ENCODE measurements at regions not wholly inside any gene's neighbourhood (a gene's known extent, or its start where the extent isn't known, plus 50 kb on each side); places are given as distances from the start of the nearest gene placed in this dataset.
"Not testable (repeated sequence)": the region's sequence is repeated elsewhere in the genome, so short reads cannot be mapped to it uniquely, and the experiment has no call there.

DNA sequence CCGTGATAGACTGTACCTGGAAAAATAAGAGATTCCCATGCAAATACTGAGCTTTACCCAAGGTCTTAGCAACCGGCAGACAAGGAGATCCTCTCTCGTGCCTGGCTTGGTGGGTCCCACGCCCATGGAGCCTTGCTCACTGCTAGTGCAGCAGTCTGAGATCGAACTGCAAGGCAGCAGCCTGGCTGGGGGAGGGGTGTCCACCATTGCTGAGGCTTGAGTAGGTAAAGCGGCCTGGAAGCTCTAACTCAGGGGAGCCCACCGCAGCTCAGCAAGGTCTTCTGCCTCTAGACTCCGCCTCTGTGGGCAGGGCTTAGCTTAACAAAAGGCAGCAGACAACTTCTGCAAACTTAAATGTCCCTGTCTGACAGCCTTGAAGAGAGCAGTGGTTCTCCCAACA is 778.4 kb upstream of the SLC35B3 start:
- not testable (repeated sequence) for DNase-seq (ENCODE audit: low read depth in 4 of 4, low spot score in 1 of 4)

DNA sequence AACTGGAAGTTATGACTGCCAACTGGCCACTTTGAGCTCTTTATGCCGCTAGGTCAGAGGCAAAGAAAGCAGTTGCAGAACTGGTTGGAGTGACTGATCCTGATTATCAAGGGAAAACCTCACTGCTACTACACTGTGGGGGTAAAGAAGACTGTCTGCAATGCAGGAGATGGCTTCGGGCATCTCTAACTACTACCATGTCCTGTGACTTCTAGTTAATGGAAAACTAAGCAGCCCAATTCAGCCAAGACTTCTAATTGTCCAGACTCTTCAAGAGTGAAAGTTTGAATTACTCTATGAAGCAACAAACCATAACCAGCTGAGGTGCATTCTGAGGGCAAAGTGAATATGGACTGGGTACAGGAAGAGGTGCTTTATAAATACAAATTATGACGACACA is 773.6 kb upstream of the SLC35B3 start:
- no peak for DNase-seq (ENCODE audit: low read depth in 4 of 4, low spot score in 1 of 4)

GRCh38 chr6:9205645-9206044 is 770.3 kb upstream of the SLC35B3 start:
- DNase-seq (ENCODE audit: low read depth in 4 of 4, low spot score in 1 of 4) = no peak

DNA sequence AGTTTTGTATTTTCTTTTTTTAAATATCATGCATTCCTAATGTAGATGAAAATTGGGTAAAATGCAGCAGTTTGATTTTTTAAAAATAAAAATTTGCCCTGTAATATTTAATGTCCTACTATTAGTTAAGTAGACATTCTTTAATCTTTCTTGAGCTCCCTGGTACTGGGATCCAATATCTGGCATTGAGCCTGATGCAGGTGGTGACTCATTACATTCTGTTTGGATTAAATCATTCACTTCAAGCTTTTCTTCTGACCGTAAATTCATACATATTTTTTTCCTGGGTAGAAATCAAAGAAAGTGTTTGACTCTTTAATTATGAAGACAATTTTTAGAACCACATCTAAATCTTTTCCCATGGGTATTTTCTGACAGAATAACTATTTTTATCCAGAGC is 768.8 kb upstream of the SLC35B3 start:
- DNase-seq (ENCODE audit: low read depth in 4 of 4, low spot score in 1 of 4) = no peak

GRCh38 chr6:9200712-9201111 is 765.4 kb upstream of the SLC35B3 start:
- no peak for DNase-seq (ENCODE audit: low read depth in 4 of 4, low spot score in 1 of 4)

GRCh38 chr6:9197726-9198125 is 762.4 kb upstream of the SLC35B3 start:
- no peak for DNase-seq (ENCODE audit: low read depth in 4 of 4, low spot score in 1 of 4)

GRCh38 chr6:9195322-9195721 is 760.0 kb upstream of the SLC35B3 start:
- DNase-seq (ENCODE audit: low read depth in 4 of 4, low spot score in 1 of 4) = no peak

GRCh38 chr6:9192405-9192909 is 757.1 kb upstream of the SLC35B3 start:
- no peak for DNase-seq (ENCODE audit: low read depth in 4 of 4, low spot score in 1 of 4)

DNA sequence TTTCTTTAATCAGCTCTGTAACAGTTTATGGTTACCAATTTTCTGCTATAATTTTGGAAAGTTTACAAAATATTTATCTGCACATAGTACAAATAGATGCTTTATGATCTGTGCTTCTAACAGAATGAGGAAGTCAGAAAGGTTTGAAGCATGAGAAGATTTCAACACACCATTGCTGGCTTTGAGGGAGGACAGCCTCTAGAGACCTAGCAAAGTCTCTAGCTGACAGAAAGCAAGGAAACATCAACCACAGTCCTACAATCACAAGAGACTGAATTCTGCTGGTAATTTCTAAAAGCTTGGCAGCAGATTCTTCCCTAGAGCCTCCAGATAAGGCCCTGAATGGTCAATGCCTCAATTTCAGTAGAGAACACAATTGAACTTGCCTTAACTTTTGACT is 750.8 kb upstream of the SLC35B3 start:
- no peak for DNase-seq (ENCODE audit: low read depth in 4 of 4, low spot score in 1 of 4)

DNA sequence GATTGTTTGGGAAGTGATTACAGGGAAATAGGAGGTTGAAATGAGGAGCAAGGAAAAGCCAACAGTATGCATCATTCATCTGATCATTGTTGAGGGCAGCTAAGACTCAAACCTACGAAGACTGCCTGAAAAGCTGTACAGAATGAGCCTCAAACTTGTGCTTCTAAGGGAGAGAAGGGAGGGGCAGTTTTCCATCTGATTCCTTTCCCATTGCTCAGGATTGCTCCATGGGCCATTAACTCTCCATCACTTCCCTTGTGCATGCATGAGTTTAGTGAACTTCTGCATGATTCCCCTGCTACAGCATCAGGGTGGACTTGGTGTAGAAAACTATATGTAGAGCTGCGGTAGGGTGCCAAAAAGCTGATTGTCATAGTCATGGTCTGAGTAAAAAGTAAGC is 742.7 kb upstream of the SLC35B3 start:
- DNase-seq (ENCODE audit: low read depth in 4 of 4, low spot score in 1 of 4) = no peak

DNA sequence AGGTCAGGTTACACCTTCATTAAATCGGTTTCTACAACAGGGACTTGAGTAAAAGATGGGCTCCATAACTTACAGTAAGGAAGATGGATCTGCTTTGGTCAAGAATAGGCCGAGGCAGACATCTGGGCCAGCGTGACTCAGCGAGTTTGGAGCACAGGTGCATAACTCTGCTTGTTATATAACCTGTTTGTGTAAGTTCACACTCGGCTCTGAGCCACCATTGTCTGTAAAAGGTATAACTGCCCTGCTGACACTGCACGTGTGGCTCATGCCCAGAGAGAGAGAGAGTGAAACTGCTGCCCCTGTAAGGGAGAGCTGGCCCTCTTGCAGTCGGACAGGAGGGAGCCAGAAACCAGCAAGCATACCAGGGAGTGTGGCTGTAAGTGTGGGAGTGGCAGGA is 737.9 kb upstream of the SLC35B3 start:
- DNase-seq (ENCODE audit: low read depth in 4 of 4, low spot score in 1 of 4) = no peak

DNA sequence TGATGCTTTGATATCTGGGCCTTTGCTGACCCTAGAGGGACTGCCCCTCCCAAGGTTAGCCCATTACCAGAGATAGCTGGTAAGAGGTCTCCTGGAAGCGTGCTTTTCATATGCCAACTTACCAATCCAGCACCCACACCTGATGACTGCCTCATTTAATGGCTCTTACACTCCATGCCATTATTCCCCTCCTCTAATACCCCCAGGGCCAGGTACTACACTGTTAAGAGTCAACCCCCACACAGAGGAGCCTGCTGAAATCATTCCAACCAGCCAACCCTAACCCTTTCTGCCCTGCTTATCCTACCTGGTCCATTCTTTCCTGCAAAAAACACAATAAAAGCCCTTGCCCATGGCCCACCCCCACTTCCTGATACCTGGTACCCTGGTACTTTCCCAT is 736.8 kb upstream of the SLC35B3 start:
- DNase-seq (ENCODE audit: low read depth in 4 of 4, low spot score in 1 of 4) = no peak

DNA sequence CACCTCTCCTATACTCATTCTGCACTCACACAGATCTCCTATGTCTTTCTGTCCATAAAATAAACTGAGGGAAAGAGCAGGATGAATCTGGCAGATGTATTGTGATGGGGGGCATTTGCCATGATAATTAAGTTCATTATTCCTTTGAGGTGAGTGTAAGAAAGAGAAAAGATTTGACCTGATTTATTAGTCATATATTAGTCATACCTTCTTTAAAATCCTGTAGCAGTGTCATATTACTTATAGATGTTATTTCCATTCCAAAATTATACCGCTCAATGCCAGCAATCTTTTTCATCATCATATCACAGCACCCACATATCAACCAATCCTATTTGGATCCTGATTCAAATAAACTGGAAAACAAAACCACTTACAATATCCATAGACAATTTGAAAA is 733.3 kb upstream of the SLC35B3 start:
- DNase-seq (ENCODE audit: low read depth in 4 of 4, low spot score in 1 of 4) = no peak

- DNase-seq (ENCODE audit: low read depth in 4 of 4, low spot score in 1 of 4) = no peak
These were observed 726.4 kb upstream of the SLC35B3 start for GRCh38 chr6:9161731-9162130.

DNA sequence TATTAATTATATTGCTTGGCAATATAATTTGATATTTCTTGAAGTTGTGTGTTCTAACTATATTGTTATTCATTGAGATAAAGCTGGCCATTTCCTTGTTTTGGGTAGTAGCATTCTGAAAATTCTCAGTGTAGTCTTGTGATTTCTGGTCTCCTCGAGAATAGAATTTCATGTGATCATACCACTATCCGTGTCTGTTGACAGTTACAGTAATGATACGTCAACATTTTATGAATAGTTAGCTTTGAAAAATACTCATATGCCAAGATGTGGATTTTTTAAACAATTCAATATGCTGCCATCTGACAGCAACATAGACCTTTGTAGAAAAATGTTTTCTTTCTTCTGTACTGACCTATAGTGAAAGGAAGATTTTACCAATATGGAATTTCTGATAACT is 723.7 kb upstream of the SLC35B3 start:
- DNase-seq (ENCODE audit: low read depth in 4 of 4, low spot score in 1 of 4) = no peak

DNA sequence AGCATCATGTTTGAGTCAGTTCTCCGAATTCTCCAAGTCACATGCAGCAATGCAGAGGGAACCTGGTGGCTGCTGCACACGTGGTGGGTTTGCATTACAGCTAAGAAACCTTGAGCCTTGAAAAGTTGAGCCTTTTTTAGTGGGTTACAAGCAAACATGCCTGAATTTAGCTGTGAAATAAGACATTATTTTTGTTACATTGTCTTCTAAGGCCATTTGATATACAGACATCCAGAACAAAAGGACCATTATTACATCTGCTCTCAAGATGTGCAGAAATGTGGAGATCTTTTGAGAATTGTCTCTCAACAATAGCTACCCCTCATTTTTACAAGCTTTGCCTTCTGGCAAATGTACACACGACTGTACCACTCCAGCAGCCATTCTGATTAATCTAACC is 720.5 kb upstream of the SLC35B3 start:
- no peak for DNase-seq (ENCODE audit: low read depth in 4 of 4, low spot score in 1 of 4)

GRCh38 chr6:9143140-9143539 is 707.8 kb upstream of the SLC35B3 start:
- DNase-seq (ENCODE audit: low read depth in 4 of 4, low spot score in 1 of 4) = no peak

- DNase-seq (ENCODE audit: low read depth in 4 of 4, low spot score in 1 of 4) = no peak
These were observed 705.7 kb upstream of the SLC35B3 start for GRCh38 chr6:9140951-9141460.

- DNase-seq (ENCODE audit: low read depth in 4 of 4, low spot score in 1 of 4) = no peak
These were observed 704.8 kb upstream of the SLC35B3 start for GRCh38 chr6:9140172-9140571.

DNA sequence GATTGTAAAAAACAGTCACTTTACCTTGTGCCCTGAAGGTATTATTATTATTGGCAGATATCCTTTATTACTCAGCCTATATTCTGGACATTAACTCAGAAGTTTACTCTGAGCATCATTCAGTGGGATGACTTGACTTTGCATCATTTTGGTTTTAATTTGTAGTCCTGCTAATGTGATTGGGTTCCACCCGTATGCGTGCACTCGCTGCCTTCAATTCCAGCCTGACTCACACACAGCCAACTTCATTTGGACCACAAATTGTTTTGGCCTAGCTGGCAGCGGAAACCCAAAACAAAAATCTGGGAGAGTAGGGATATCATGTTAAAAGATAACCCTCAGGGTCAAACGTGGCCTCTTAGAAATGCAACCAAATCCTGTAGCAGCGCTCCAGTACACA is 704.4 kb upstream of the SLC35B3 start:
- DNase-seq (ENCODE audit: low read depth in 4 of 4, low spot score in 1 of 4) = no peak

- DNase-seq (ENCODE audit: low read depth in 4 of 4, low spot score in 1 of 4) = no peak
These were observed 703.6 kb upstream of the SLC35B3 start for GRCh38 chr6:9138936-9139335.

DNA sequence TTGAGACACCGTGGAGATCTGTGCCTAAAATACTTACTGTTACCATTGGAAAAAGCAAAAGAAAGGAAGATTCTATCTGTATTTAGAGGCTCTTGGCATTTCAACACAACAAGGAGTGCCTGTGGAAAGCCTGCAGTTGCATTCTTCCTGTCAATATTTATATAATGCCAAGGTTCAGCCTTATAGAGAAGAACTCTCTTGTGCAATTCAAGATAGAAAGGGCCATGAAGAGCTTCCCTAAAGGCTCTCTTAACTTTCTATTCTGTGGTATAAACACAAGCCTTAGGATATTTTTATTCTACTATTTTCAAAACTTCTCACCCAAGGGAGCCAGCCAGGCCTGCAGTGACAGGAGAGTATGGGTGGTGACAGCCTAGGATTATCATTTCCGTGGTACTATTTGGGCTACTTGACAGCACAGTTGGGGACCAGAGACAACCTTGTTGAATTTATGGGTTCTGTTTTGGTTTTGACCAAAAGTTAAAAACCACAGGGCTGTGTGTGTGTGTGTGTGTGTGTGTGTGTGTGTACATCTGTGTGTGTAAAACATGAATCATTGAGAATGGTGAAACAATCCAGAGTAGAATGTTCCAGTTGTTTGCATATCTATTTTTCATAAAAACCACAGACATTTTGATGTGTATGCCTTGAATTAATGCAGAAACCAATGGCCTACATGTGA is 700.9 kb upstream of the SLC35B3 start:
- no peak for DNase-seq (ENCODE audit: low read depth in 4 of 4, low spot score in 1 of 4)

GRCh38 chr6:9131616-9132015 is 696.3 kb upstream of the SLC35B3 start:
- no peak for DNase-seq (ENCODE audit: low read depth in 4 of 4, low spot score in 1 of 4)

Data from stimulated activated CD4-positive, alpha-beta T cell treated with anti-CD3 and anti-CD28 coated beads, Interleukin-1b, Interleukin-23, amount 100 ng/mL, for 24 hours (primary cell).